GM10248 (cell line): ENCODE measurements at regions not wholly inside any gene's neighbourhood (a gene's known extent, or its start where the extent isn't known, plus 50 kb on each side); places are given as distances from the start of the nearest gene placed in this dataset.

Experiments
- CTCF ChIA-PET: fragments of 300-600 bp; sonication (Branson Sonifier 250); formaldehyde crosslinking; extraction: SDS; loops from one replicate; lab custom pipeline; 2021; ENCODE audit warnings: antibody characterized with exemption; lab: Yijun Ruan, JAX
- POLR2A ChIA-PET: fragments of 350-650 bp; sonication (Branson Sonifier 250); formaldehyde crosslinking; extraction: SDS; loops from one replicate; lab custom pipeline; 2020; ENCODE audit warnings: antibody characterized with exemption; lab: Yijun Ruan, JAX
- DNase-seq: peaks from one replicate; pipeline ENCODE4 v3.0.0; 2012; ENCODE audit errors: extremely low spot score
- CTCF ChIP-seq: IDR thresholded peaks from 2 replicates; pipeline ENCODE4 v1.5.1; 2012; ENCODE audit warnings: mild to moderate bottlenecking, low read depth; ENCODE audit errors: extremely low read depth, missing control alignments, control extremely low read depth

- POLR2A ChIA-PET: no interaction called here
- CTCF ChIA-PET: interaction anchor here (0.9 to 2.0 kb wide), 8 partner anchors 8 to 544 kb away, joined by 3 to 9 read pairs (median 3); no protein-coding TSS in a partner anchor
- DNase-seq: no peak
- TF ChIP-seq CTCF: peak; percentile 15
These were observed 111.9 kb upstream of the C21orf91 start for GRCh38 chr21:17931080-17931479.

- ChIA-PET CTCF (interaction anchor here (1.4 to 2.0 kb wide), 2 partner anchors 10 to 250 kb away, joined by 4 to 9 read pairs; no protein-coding TSS in a partner anchor), POLR2A (no interaction called here)
- no peak for TF ChIP-seq CTCF
- DNase-seq: no peak
These were observed 110.9 kb upstream of the C21orf91 start for GRCh38 chr21:17930093-17930492.

- TF ChIP-seq CTCF: no peak
- ChIA-PET CTCF (interaction anchor here (1.1 to 1.6 kb wide), 5 partner anchors 9 to 250 kb away, joined by 3 to 5 read pairs (median 4); no protein-coding TSS in a partner anchor), POLR2A (no interaction called here)
- no peak for DNase-seq
These were observed 110.4 kb upstream of the C21orf91 start for GRCh38 chr21:17929510-17929909.

- CTCF ChIA-PET: interaction anchor here (0.7 to 6.7 kb wide), 22 partner anchors 9 to 303 kb away, joined by 3 to 129 read pairs (median 6); no protein-coding TSS in a partner anchor
- DNase-seq: no peak
- TF ChIP-seq CTCF: peak; percentile 25
- POLR2A ChIA-PET: no interaction called here
These were observed 106.7 kb upstream of the C21orf91 start for GRCh38 chr21:17925899-17926298.

- POLR2A ChIA-PET: no interaction called here
- peak; percentile 69 for DNase-seq
- CTCF ChIA-PET: interaction anchor here (0.6 to 6.7 kb wide), 36 partner anchors 9 to 540 kb away, joined by 3 to 129 read pairs (median 4); no protein-coding TSS in a partner anchor
- TF ChIP-seq CTCF: peak; percentile 88
These were observed 105.9 kb upstream of the C21orf91 start for GRCh38 chr21:17925000-17925610.

GRCh38 chr21:17921579-17922530 lies 102.7 kb upstream of the C21orf91 start:
- TF ChIP-seq CTCF: no peak
- POLR2A ChIA-PET: no interaction called here
- CTCF ChIA-PET: interaction anchor here (0.8 to 6.7 kb wide), 5 partner anchors 9 to 244 kb away, joined by 3 to 129 read pairs (median 4); no protein-coding TSS in a partner anchor
- DNase-seq: no peak
